ENCODE measurements at regions not wholly inside any gene's neighbourhood (a gene's known extent, or its start where the extent isn't known, plus 50 kb on each side); places are given as distances from the start of the nearest gene placed in this dataset.

GRCh38 chr4:59068722-59069418 lies 1958.7 kb upstream of the IGFBP7 start:
- no peak for TF ChIP-seq MAX (IDR thresholded peaks at IDR 0.05)
- no peak for TF ChIP-seq YY1 (IDR thresholded peaks at IDR 0.05; ENCODE audit: low read depth)
- no peak for TF ChIP-seq TCF12 (IDR thresholded peaks at IDR 0.05; ENCODE audit: low read depth)
- TF ChIP-seq REST (IDR thresholded peaks at IDR 0.05; ENCODE audit: low read depth), result no peak
- no peak for TF ChIP-seq ZBTB7A (IDR thresholded peaks at IDR 0.05; ENCODE audit: low read depth)
- no peak for TF ChIP-seq TAF1 (IDR thresholded peaks at IDR 0.05; ENCODE audit: low read depth)
- TF ChIP-seq USF1 (IDR thresholded peaks at IDR 0.05), result no peak
- TF ChIP-seq CREB1 (IDR thresholded peaks at IDR 0.05; ENCODE audit: low read depth), result no peak
- TF ChIP-seq TEAD4 (IDR thresholded peaks at IDR 0.05), result no peak
- TF ChIP-seq RAD21 (IDR thresholded peaks at IDR 0.05; ENCODE audit: low read depth), result no peak
- TF ChIP-seq CEBPB (IDR thresholded peaks at IDR 0.05), result no peak
- no peak for TF ChIP-seq FOXM1 (IDR thresholded peaks at IDR 0.05; ENCODE audit: borderline replicate concordance, low read depth)
- TF ChIP-seq NFIC (IDR thresholded peaks at IDR 0.05), result no peak
- TF ChIP-seq EP300 (IDR thresholded peaks at IDR 0.05; ENCODE audit: borderline replicate concordance), result no peak
- TF ChIP-seq EGR1 (IDR thresholded peaks at IDR 0.05), result no peak

GRCh38 chr4:59086410-59086809 lies 1976.2 kb upstream of the IGFBP7 start:
- no peak for TF ChIP-seq EP300 (IDR thresholded peaks at IDR 0.05; ENCODE audit: borderline replicate concordance)
- no peak for TF ChIP-seq TAF1 (IDR thresholded peaks at IDR 0.05; ENCODE audit: low read depth)
- TF ChIP-seq TCF12 (IDR thresholded peaks at IDR 0.05; ENCODE audit: low read depth), result no peak
- no peak for TF ChIP-seq EGR1 (IDR thresholded peaks at IDR 0.05)
- TF ChIP-seq REST (IDR thresholded peaks at IDR 0.05; ENCODE audit: low read depth), result no peak
- no peak for TF ChIP-seq USF1 (IDR thresholded peaks at IDR 0.05)
- no peak for TF ChIP-seq ZBTB7A (IDR thresholded peaks at IDR 0.05; ENCODE audit: low read depth)
- TF ChIP-seq TEAD4 (IDR thresholded peaks at IDR 0.05), result no peak
- no peak for TF ChIP-seq NFIC (IDR thresholded peaks at IDR 0.05)
- TF ChIP-seq YY1 (IDR thresholded peaks at IDR 0.05; ENCODE audit: low read depth), result no peak
- TF ChIP-seq FOXM1 (IDR thresholded peaks at IDR 0.05; ENCODE audit: borderline replicate concordance, low read depth), result no peak
- no peak for TF ChIP-seq CEBPB (IDR thresholded peaks at IDR 0.05)
- no peak for TF ChIP-seq MAX (IDR thresholded peaks at IDR 0.05)
- no peak for TF ChIP-seq RAD21 (IDR thresholded peaks at IDR 0.05; ENCODE audit: low read depth)
- no peak for TF ChIP-seq CREB1 (IDR thresholded peaks at IDR 0.05; ENCODE audit: low read depth)

- TF ChIP-seq CEBPB (IDR thresholded peaks at IDR 0.05) (no peak), MAX (IDR thresholded peaks at IDR 0.05) (no peak), TCF12 (IDR thresholded peaks at IDR 0.05; ENCODE audit: low read depth) (no peak), EGR1 (IDR thresholded peaks at IDR 0.05) (no peak), EP300 (IDR thresholded peaks at IDR 0.05; ENCODE audit: borderline replicate concordance) (no peak), YY1 (IDR thresholded peaks at IDR 0.05; ENCODE audit: low read depth) (no peak), CREB1 (IDR thresholded peaks at IDR 0.05; ENCODE audit: low read depth) (no peak), ZBTB7A (IDR thresholded peaks at IDR 0.05; ENCODE audit: low read depth) (no peak), TEAD4 (IDR thresholded peaks at IDR 0.05) (no peak), RAD21 (IDR thresholded peaks at IDR 0.05; ENCODE audit: low read depth) (no peak), REST (IDR thresholded peaks at IDR 0.05; ENCODE audit: low read depth) (no peak), NFIC (IDR thresholded peaks at IDR 0.05) (no peak), FOXM1 (IDR thresholded peaks at IDR 0.05; ENCODE audit: borderline replicate concordance, low read depth) (no peak)
These were observed 1981.3 kb upstream of the IGFBP7 start for GRCh38 chr4:59091146-59092142.

Data from Ishikawa (cell line).